Natural killer cell (primary cell): ENCODE measurements at regions not wholly inside any gene's neighbourhood (a gene's known extent, or its start where the extent isn't known, plus 50 kb on each side); places are given as distances from the start of the nearest gene placed in this dataset.

Source experiments
- ATAC-seq, 3 donors: fragments of 150-1000 bp in 2 of 3; fragments of 200-7000 bp in 1 of 3; cut with Tn5 transposase; 1 replicate in 1 of 3; 2 replicates in 2 of 3; pipeline ENCODE4 v1.10.0; 2021; ENCODE audit warnings: mild to moderate bottlenecking in 2 of 3, moderate library complexity in 2 of 3
- DNase-seq, 2 donors: peaks; one replicate each; pipeline versions ENCODE4 v3.0.0 to v3.0.0-alpha.2; 2013 to 2021; ENCODE audit warnings: mixed read lengths in 1 of 2
- H3K27ac ChIP-seq: one replicate; pipeline ENCODE4 v1.5.1; 2013; ENCODE audit warnings: mild to moderate bottlenecking, low read length
- H3K27me3 ChIP-seq: one replicate; pipeline ENCODE4 v1.6.1; 2013; ENCODE audit warnings: low read length; ENCODE audit not compliant: control insufficient read depth, insufficient read depth
- H3K36me3 ChIP-seq: one replicate; pipeline ENCODE4 v1.6.1; 2013; ENCODE audit warnings: low read length; ENCODE audit not compliant: control insufficient read depth, insufficient read depth
- H3K4me1 ChIP-seq: one replicate; pipeline ENCODE4 v1.6.1; 2013; ENCODE audit warnings: low read length; ENCODE audit not compliant: control insufficient read depth, insufficient read depth
- H3K4me3 ChIP-seq: one replicate; pipeline ENCODE4 v1.5.1; 2013; ENCODE audit warnings: low read length
- H3K9me3 ChIP-seq: one replicate; pipeline ENCODE4 v1.6.1; 2013; ENCODE audit warnings: low read length; ENCODE audit not compliant: control insufficient read depth, insufficient read depth
- H3K27ac Mint-ChIP-seq, 2 donors: one replicate each; pipeline ENCODE4 v1.8.0; 2022; ENCODE audit warnings: mild to moderate bottlenecking in 2 of 2, mixed read lengths in 2 of 2, moderate library complexity in 1 of 2
- H3K27me3 Mint-ChIP-seq, 2 donors: one replicate each; pipeline ENCODE4 v1.8.0; 2022; ENCODE audit warnings: low read depth in 2 of 2, mixed read lengths in 2 of 2
- H3K36me3 Mint-ChIP-seq: one replicate; pipeline ENCODE4 v1.8.0; 2022; ENCODE audit warnings: mixed read lengths
- H3K4me1 Mint-ChIP-seq, 2 donors: one replicate each; pipeline ENCODE4 v1.8.0; 2022; ENCODE audit warnings: mixed read lengths in 2 of 2
- H3K4me3 Mint-ChIP-seq: one replicate; pipeline ENCODE4 v1.8.0; 2022; ENCODE audit warnings: mild to moderate bottlenecking, moderate library complexity, mixed read lengths
- H3K9me3 Mint-ChIP-seq, 2 donors: one replicate each; pipeline ENCODE4 v1.8.0; 2022; ENCODE audit warnings: mixed read lengths in 2 of 2
- WGBS: methylation state at CpG from one replicate; pipeline ENCODE4 v1.1.7; 2013; ENCODE audit warnings: missing lambda C conversion rate; ENCODE audit not compliant: insufficient coverage; 5-methylcytosine and 5-hydroxymethylcytosine counted together
- intact Hi-C: fragments of 100-400 bp; cut with micrococcal nuclease; formaldehyde crosslinking; loops from one replicate; pipeline ENCODE4 v1.14.2; 2022
- TF ChIP-seq, protein P1 (sequence below): fragments of 200-600 bp; IDR thresholded peaks from one replicate; pipeline ENCODE4 v1.8.0; 2022; ENCODE audit warnings: antibody characterized with exemption

DNA sequence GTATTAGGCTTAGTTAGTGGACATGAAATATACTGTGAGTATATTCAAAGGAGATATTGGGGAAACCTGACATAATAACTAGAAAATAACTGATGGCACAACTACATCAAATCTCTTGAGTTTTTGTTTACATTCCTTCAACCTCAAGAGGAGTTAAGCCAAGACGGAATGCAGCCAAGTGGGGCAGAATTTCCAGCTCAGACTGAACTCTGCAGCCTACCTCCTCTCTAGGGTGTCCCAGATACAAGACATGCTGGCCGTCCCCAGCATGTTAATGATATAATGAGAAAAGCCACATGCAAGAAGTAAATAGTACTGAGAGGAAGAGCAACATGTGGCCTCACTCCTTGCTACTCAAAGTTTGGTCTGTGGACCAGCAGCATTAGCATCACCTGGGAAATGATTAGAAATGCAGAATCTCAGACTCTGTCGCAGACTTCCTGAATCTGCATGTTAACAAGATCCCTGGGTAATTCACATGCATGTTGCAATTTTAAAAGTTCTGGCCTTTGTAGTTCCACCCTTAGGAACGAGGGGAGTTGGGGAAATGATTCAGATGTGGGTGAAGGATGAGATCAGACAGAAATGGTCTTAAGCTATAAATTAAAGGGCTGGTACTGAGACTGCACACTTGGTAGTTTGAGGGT lies 118.4 kb upstream of the CACUL1 start:
- no peak for DNase-seq
- Mint-ChIP-seq H3K4me3 (no peak overlapping the region), H3K4me1 (no peaks in the 10 kb centered on the region), H3K9me3 (no peaks in the 10 kb centered on the region), H3K27ac (no peak overlapping the region), H3K36me3 (peaks cover 15% of the 10 kb centered on the region), H3K27me3 (peaks cover 21 to 40% of the 10 kb centered on the region in 2 donors)
- ATAC-seq = no peak
- 78% methylated on average over 4 of the region's 4 CpGs for WGBS
- TF ChIP-seq, protein P1, sequence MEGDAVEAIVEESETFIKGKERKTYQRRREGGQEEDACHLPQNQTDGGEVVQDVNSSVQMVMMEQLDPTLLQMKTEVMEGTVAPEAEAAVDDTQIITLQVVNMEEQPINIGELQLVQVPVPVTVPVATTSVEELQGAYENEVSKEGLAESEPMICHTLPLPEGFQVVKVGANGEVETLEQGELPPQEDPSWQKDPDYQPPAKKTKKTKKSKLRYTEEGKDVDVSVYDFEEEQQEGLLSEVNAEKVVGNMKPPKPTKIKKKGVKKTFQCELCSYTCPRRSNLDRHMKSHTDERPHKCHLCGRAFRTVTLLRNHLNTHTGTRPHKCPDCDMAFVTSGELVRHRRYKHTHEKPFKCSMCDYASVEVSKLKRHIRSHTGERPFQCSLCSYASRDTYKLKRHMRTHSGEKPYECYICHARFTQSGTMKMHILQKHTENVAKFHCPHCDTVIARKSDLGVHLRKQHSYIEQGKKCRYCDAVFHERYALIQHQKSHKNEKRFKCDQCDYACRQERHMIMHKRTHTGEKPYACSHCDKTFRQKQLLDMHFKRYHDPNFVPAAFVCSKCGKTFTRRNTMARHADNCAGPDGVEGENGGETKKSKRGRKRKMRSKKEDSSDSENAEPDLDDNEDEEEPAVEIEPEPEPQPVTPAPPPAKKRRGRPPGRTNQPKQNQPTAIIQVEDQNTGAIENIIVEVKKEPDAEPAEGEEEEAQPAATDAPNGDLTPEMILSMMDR = no peak
- H3K36me3 ChIP-seq = no peaks in the 10 kb centered on the region
- peaks cover 6% of the 10 kb centered on the region for H3K27me3 ChIP-seq
- H3K4me1 ChIP-seq = no peaks in the 10 kb centered on the region
- H3K9me3 ChIP-seq = no peaks in the 10 kb centered on the region
- intact Hi-C loops = no loop called here
- no peak overlapping the region for H3K4me3 ChIP-seq
- no peak overlapping the region for H3K27ac ChIP-seq

DNA sequence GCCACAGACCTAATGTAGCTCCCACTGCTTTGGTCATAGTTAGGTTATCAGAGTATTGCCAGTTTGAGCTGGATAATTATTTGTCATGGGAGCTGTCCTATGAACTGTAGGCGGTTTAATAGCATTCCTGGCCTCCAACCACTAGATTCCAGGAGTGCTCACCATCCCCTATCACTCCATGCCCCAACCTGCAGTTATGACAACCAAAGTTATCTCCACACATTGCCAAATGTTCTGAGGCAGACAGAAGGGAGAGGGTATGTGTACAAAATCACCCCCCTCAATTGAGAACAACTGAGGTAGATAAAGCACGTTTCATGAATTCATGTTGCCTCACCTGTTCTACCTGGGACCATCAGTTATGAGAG lies 119.0 kb upstream of the CACUL1 start:
- DNase-seq (no peak), ATAC-seq (no peak)
- no peaks in the 10 kb centered on the region for H3K4me1 Mint-ChIP-seq
- no peaks in the 10 kb centered on the region for H3K9me3 Mint-ChIP-seq
- H3K27me3 Mint-ChIP-seq = peaks cover 21 to 40% of the 10 kb centered on the region in 2 donors
- peaks cover 15% of the 10 kb centered on the region for H3K36me3 Mint-ChIP-seq
- no peak overlapping the region for H3K27ac ChIP-seq
- peaks cover 6% of the 10 kb centered on the region for H3K27me3 ChIP-seq
- no peaks in the 10 kb centered on the region for H3K36me3 ChIP-seq
- TF ChIP-seq, protein P1 = no peak
- no peaks in the 10 kb centered on the region for H3K4me1 ChIP-seq
- no peak overlapping the region for H3K4me3 Mint-ChIP-seq
- H3K27ac Mint-ChIP-seq = no peak overlapping the region
- intact Hi-C loops = no loop called here
- no peak overlapping the region for H3K4me3 ChIP-seq
- 67% methylated on average over 2 of the region's 2 CpGs for WGBS
- H3K9me3 ChIP-seq = no peaks in the 10 kb centered on the region

DNA sequence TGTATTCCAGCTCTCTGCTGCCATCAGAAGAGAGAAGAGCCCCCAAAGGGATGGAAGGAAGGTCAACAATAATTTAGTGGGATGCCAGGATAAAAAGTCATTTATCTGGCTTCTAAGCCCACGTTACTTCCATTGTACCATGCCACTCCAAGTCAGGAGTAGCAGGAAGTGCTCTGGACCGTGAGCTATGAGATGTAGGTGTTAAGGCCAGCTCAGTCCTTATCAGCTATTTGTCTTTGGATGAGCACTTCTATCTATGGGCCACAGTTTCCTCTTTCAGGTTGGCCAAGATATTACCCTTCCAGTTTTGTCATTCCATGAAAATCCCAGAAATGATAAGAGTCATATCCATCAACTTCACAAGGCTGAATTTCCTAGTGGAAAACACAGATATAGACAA lies 119.4 kb upstream of the CACUL1 start:
- Histone ChIP-seq H3K27me3 (peaks cover 6% of the 10 kb centered on the region), H3K9me3 (no peaks in the 10 kb centered on the region), H3K36me3 (no peaks in the 10 kb centered on the region), H3K27ac (no peak overlapping the region), H3K4me3 (no peak overlapping the region), H3K4me1 (no peaks in the 10 kb centered on the region)
- peaks cover 15% of the 10 kb centered on the region for H3K36me3 Mint-ChIP-seq
- peaks cover 21 to 42% of the 10 kb centered on the region in 2 donors for H3K27me3 Mint-ChIP-seq
- no peaks in the 10 kb centered on the region for H3K9me3 Mint-ChIP-seq
- intact Hi-C loops = no loop called here
- H3K4me1 Mint-ChIP-seq = no peaks in the 10 kb centered on the region
- H3K27ac Mint-ChIP-seq = no peak overlapping the region
- no peak overlapping the region for H3K4me3 Mint-ChIP-seq
- ATAC-seq (no peak), DNase-seq (no peak)
- TF ChIP-seq, protein P1 = no peak
- 100% methylated on average over 2 of the region's 2 CpGs for WGBS

DNA sequence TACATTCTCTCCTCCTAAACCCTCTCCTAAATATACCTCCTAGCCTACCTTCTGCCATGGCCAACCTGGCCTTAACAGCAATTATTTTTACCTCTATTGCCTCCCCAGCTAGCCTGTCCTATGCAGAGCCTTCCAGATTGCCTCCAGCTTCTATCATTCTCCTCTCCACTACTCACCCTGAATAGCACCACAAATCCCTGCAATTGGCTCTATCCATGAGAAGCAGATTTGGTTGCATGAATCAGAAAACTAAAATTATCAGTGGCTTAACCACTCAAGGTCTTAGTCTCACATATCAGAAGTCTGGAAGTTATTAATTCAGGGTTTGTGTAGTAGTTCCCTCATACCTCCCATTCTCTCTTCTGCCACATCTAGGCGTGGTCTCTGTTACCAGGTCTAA lies 120.3 kb upstream of the CACUL1 start:
- WGBS = no CpG with 5 or more reads among the region's 1 CpG
- Mint-ChIP-seq H3K27me3 (peaks cover 24 to 49% of the 10 kb centered on the region in 2 donors), H3K4me1 (no peaks in the 10 kb centered on the region), H3K9me3 (peaks cover 0 to 2% of the 10 kb centered on the region in 2 donors), H3K4me3 (no peak overlapping the region), H3K27ac (no peak overlapping the region), H3K36me3 (peaks cover 15% of the 10 kb centered on the region)
- no peaks in the 10 kb centered on the region for H3K9me3 ChIP-seq
- intact Hi-C loops = no loop called here
- TF ChIP-seq, protein P1 = no peak
- DNase-seq (no peak), ATAC-seq (no peak)
- no peak overlapping the region for H3K4me3 ChIP-seq
- no peaks in the 10 kb centered on the region for H3K4me1 ChIP-seq
- H3K27ac ChIP-seq = no peak overlapping the region
- H3K36me3 ChIP-seq = no peaks in the 10 kb centered on the region
- peaks cover 6% of the 10 kb centered on the region for H3K27me3 ChIP-seq
